Loucy (cell line): ENCODE measurements at regions not wholly inside any gene's neighbourhood (a gene's known extent, or its start where the extent isn't known, plus 50 kb on each side); places are given as distances from the start of the nearest gene placed in this dataset.

Experiments used
- H2AFZ ChIP-seq: fragments of 200-600 bp; sonication (generic); 2 replicates; pipeline ENCODE4 v1.6.0; 2016; ENCODE audit warnings: antibody characterized with exemption, mild to moderate bottlenecking, low read length, moderate library complexity
- H3F3A ChIP-seq: fragments of 200-600 bp; 2 replicates; pipeline ENCODE4 v1.6.0; 2016; ENCODE audit warnings: antibody characterized with exemption, low read depth, mild to moderate bottlenecking
- H3K27me3 ChIP-seq: fragments of 200-600 bp; sonication (generic); 2 replicates; pipeline ENCODE4 v1.6.1; 2014; ENCODE audit warnings: low read length, mild to moderate bottlenecking; ENCODE audit not compliant: insufficient read depth, poor library complexity, severe bottlenecking
- H3K36me3 ChIP-seq: fragments of 200-600 bp; sonication (generic); 2 replicates; pipeline ENCODE4 v1.6.1; 2016; ENCODE audit warnings: low read length; ENCODE audit not compliant: insufficient read depth
- H3K4me1 ChIP-seq: fragments of 200-600 bp; sonication (generic); 2 replicates; pipeline ENCODE4 v1.5.1; 2014; ENCODE audit warnings: low read length, mild to moderate bottlenecking; ENCODE audit not compliant: insufficient read depth, poor library complexity, severe bottlenecking
- H3K4me2 ChIP-seq: fragments of 200-600 bp; sonication (generic); 2 replicates; pipeline ENCODE4 v1.6.0; 2014; ENCODE audit warnings: antibody characterized with exemption, low read length, low read depth, mild to moderate bottlenecking; ENCODE audit not compliant: poor library complexity, severe bottlenecking
- H3K4me3 ChIP-seq: fragments of 200-600 bp; sonication (generic); 2 replicates; pipeline ENCODE4 v1.5.1; 2014; ENCODE audit warnings: low read length, mild to moderate bottlenecking, mixed read lengths; ENCODE audit not compliant: poor library complexity, severe bottlenecking
- H3K79me2 ChIP-seq: fragments of 200-600 bp; sonication (generic); 2 replicates; pipeline ENCODE4 v1.6.1; 2014; ENCODE audit warnings: low read length; ENCODE audit not compliant: insufficient read depth
- H3K9ac ChIP-seq: fragments of 200-600 bp; sonication (generic); 2 replicates; pipeline ENCODE4 v1.6.0; 2014; ENCODE audit warnings: mild to moderate bottlenecking, low read depth, low read length, moderate library complexity; ENCODE audit not compliant: poor library complexity, severe bottlenecking
- H3K9me2 ChIP-seq: fragments of 200-600 bp; sonication (generic); replicated peaks from 2 replicates; pipeline ENCODE4 v1.6.1; 2016; ENCODE audit warnings: low read depth, low read length, mixed read lengths
- H3K9me3 ChIP-seq: fragments of 200-600 bp; sonication (generic); 2 replicates; pipeline ENCODE4 v1.6.1; 2014; ENCODE audit warnings: mild to moderate bottlenecking, antibody characterized with exemption, low read length, low read depth; ENCODE audit not compliant: insufficient read depth
- H4K20me1 ChIP-seq: fragments of 200-600 bp; sonication (generic); 2 replicates; pipeline ENCODE4 v1.6.0; 2014; ENCODE audit warnings: antibody characterized with exemption, low read length, mild to moderate bottlenecking; ENCODE audit not compliant: insufficient read depth, poor library complexity, severe bottlenecking
- CTCF ChIP-seq: fragments of 200-600 bp; sonication (generic); conservative IDR thresholded peaks from 2 replicates; pipeline ENCODE4 v1.5.1; 2014; ENCODE audit warnings: mild to moderate bottlenecking, antibody characterized with exemption, low read length
- EZH2phosphoT487 ChIP-seq: fragments of 200-600 bp; IDR thresholded peaks from 2 replicates; pipeline ENCODE4 v1.6.1; 2018; ENCODE audit warnings: antibody characterized with exemption, mild to moderate bottlenecking, moderate library complexity, borderline replicate concordance

- Histone ChIP-seq H4K20me1 (no peaks in the 10 kb centered on the region), H3K9me2 (no peaks in the 10 kb centered on the region), H3K4me3 (no peak overlapping the region), H2AFZ (no peak overlapping the region), H3K79me2 (no peaks in the 10 kb centered on the region), H3K9ac (no peak overlapping the region), H3K9me3 (no peaks in the 10 kb centered on the region), H3K27me3 (no peaks in the 10 kb centered on the region), H3K36me3 (no peaks in the 10 kb centered on the region), H3F3A (no peaks in the 10 kb centered on the region), H3K4me2 (no peak overlapping the region), H3K4me1 (no peaks in the 10 kb centered on the region)
- TF ChIP-seq CTCF (no peak), EZH2phosphoT487 (no peak)
Measured at GRCh38 chr6:90663106-90663505, 76.2 kb upstream of the MAP3K7 start.

- Histone ChIP-seq H3K79me2 (no peaks in the 10 kb centered on the region), H3K9me3 (no peaks in the 10 kb centered on the region), H3K4me1 (no peaks in the 10 kb centered on the region), H2AFZ (no peak overlapping the region), H3K9ac (no peak overlapping the region), H3K36me3 (no peaks in the 10 kb centered on the region), H3F3A (no peaks in the 10 kb centered on the region), H3K27me3 (no peaks in the 10 kb centered on the region), H3K9me2 (no peaks in the 10 kb centered on the region), H3K4me2 (no peak overlapping the region), H4K20me1 (no peaks in the 10 kb centered on the region), H3K4me3 (no peak overlapping the region)
- TF ChIP-seq EZH2phosphoT487 (no peak), CTCF (no peak)
Measured at GRCh38 chr6:90660931-90661330, 74.1 kb upstream of the MAP3K7 start.

- H3K4me2 ChIP-seq: no peak overlapping the region
- H3F3A ChIP-seq: no peaks in the 10 kb centered on the region
- no peaks in the 10 kb centered on the region for H3K9me3 ChIP-seq
- H3K27me3 ChIP-seq: no peaks in the 10 kb centered on the region
- no peaks in the 10 kb centered on the region for H4K20me1 ChIP-seq
- H2AFZ ChIP-seq: no peak overlapping the region
- TF ChIP-seq EZH2phosphoT487 (no peak), CTCF (no peak)
- H3K4me3 ChIP-seq: no peak overlapping the region
- H3K79me2 ChIP-seq: no peaks in the 10 kb centered on the region
- H3K4me1 ChIP-seq: no peaks in the 10 kb centered on the region
- H3K9ac ChIP-seq: no peak overlapping the region
- no peaks in the 10 kb centered on the region for H3K36me3 ChIP-seq
- no peaks in the 10 kb centered on the region for H3K9me2 ChIP-seq
Measured at GRCh38 chr6:90658497-90658896, 71.6 kb upstream of the MAP3K7 start.
